Thyroid gland (tissue), 4 donors: ENCODE measurements at regions not wholly inside any gene's neighbourhood (a gene's known extent, or its start where the extent isn't known, plus 50 kb on each side); places are given as distances from the start of the nearest gene placed in this dataset.

Source experiments
- DNase-seq, 2 donors: peaks; one replicate each; pipeline ENCODE4 v3.0.0-alpha.2; 2019
- H3K27ac ChIP-seq, 3 donors: fragments of 200-600 bp; sonication (generic); 1 replicate in 2 of 3; 2 replicates in 1 of 3; pipeline ENCODE4 v1.5.1; 2016 to 2019; ENCODE audit warnings: mild to moderate bottlenecking in 1 of 3, moderate library complexity in 1 of 3
- H3K27me3 ChIP-seq: fragments of 200-600 bp; sonication (generic); one replicate; pipeline ENCODE4 v1.5.1; 2019
- H3K36me3 ChIP-seq, 2 donors: fragments of 200-600 bp; sonication (generic); one replicate each; pipeline ENCODE4 v1.5.1; 2016 to 2019
- H3K4me1 ChIP-seq, 2 donors: fragments of 200-600 bp; sonication (generic); one replicate each; pipeline ENCODE4 v1.5.1; 2017 to 2019
- H3K4me3 ChIP-seq, 3 donors: fragments of 200-600 bp; sonication (generic); replicated peaks in 1 of 3; 1 replicate in 2 of 3; 2 replicates in 1 of 3; pipeline ENCODE4 v1.5.1; 2016; ENCODE audit warnings: mild to moderate bottlenecking in 1 of 3
- H3K9me3 ChIP-seq: fragments of 200-600 bp; sonication (generic); one replicate; pipeline ENCODE4 v1.5.1; 2017
- POLR2A ChIP-seq, 2 donors: fragments of 450-650 bp; IDR thresholded peaks; one replicate each; pipeline ENCODE4 v1.6.1; 2017; ENCODE audit warnings: antibody characterized with exemption in 2 of 2, mild to moderate bottlenecking in 2 of 2, moderate library complexity in 1 of 2
- WGBS, 2 donors: methylation state at CpG; one replicate each; pipeline ENCODE4 v1.1.5; 2017; 5-methylcytosine and 5-hydroxymethylcytosine counted together
- intact Hi-C: fragments of 100-400 bp; cut with DNase I; formaldehyde crosslinking; loops from one replicate; pipeline ENCODE4 v1.15.1; 2023
- TF ChIP-seq, protein P1 (sequence below), 6 experiments: fragments of 200-600 bp in 3 of 6; fragments of 450-650 bp in 3 of 6; sonication (generic) in 3 of 6; IDR thresholded peaks; one replicate each; pipeline ENCODE4 v1.5.1; 2016 to 2019; ENCODE audit warnings: antibody characterized with exemption in 6 of 6, mild to moderate bottlenecking in 2 of 6, inconsistent platforms in 1 of 6, moderate library complexity in 1 of 6

- no peak for DNase-seq
- Histone ChIP-seq H3K4me1 (no peaks in the 10 kb centered on the region), H3K4me3 (no peak overlapping the region), H3K9me3 (no peaks in the 10 kb centered on the region), H3K27me3 (no peaks in the 10 kb centered on the region), H3K27ac (no peak overlapping the region), H3K36me3 (no peaks in the 10 kb centered on the region)
- intact Hi-C loops: no loop called here
- 65 to 70% methylated on average over 3 of the region's 3 CpGs for WGBS, 2 donors
- no peak for TF ChIP-seq POLR2A (IDR thresholded peaks at IDR 0.05)
- TF ChIP-seq, protein P1, sequence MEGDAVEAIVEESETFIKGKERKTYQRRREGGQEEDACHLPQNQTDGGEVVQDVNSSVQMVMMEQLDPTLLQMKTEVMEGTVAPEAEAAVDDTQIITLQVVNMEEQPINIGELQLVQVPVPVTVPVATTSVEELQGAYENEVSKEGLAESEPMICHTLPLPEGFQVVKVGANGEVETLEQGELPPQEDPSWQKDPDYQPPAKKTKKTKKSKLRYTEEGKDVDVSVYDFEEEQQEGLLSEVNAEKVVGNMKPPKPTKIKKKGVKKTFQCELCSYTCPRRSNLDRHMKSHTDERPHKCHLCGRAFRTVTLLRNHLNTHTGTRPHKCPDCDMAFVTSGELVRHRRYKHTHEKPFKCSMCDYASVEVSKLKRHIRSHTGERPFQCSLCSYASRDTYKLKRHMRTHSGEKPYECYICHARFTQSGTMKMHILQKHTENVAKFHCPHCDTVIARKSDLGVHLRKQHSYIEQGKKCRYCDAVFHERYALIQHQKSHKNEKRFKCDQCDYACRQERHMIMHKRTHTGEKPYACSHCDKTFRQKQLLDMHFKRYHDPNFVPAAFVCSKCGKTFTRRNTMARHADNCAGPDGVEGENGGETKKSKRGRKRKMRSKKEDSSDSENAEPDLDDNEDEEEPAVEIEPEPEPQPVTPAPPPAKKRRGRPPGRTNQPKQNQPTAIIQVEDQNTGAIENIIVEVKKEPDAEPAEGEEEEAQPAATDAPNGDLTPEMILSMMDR (IDR thresholded peaks at IDR 0.05): no peak
Measured at GRCh38 chr6:112485120-112485826, 138.1 kb downstream of the RFPL4B start.

DNA sequence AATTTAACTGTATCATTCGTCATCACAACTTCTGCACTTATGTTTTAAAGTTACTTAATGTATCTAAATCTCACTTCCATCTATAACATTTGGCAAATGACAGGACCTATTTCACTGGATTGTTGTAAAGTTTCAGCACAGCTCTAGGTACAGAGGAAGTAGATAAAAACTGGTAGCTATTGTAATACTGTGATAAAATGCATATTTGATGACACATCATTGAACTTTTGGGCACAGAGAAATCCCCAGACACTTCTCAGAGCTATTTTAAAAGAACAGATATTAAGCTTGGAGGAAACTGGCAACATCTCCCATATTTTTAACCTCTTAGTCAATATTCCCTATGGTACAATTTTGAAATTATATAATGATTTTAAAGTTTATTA, 138.7 kb downstream of the RFPL4B start:
- 79 to 94% methylated on average over 1 of the region's 1 CpG for WGBS, 2 donors
- Histone ChIP-seq H3K4me3 (no peak overlapping the region), H3K36me3 (no peaks in the 10 kb centered on the region), H3K4me1 (no peaks in the 10 kb centered on the region), H3K9me3 (no peaks in the 10 kb centered on the region), H3K27me3 (no peaks in the 10 kb centered on the region), H3K27ac (no peak overlapping the region)
- DNase-seq: no peak
- TF ChIP-seq, protein P1 (IDR thresholded peaks at IDR 0.05): no peak
- TF ChIP-seq POLR2A (IDR thresholded peaks at IDR 0.05): no peak
- intact Hi-C loops: no loop called here

DNA sequence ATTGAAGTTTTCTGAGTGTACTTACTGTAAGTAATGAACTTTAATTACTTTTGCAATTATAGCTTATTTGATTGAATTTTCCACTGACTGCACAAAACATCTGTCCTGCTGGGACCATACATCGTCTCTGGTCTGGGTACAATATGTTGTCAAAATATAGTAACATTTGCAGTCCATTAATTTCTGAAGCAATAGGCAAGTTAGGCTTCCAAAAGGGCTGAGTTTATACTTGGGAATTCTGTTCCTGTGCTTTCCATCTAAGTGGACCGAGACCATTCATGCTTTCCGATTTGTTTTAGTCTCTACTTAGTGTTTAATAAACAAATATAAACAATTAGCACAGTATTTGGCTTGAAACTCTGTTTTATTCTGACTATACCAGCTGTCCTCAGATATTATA, 139.3 kb downstream of the RFPL4B start:
- Histone ChIP-seq H3K27ac (no peak overlapping the region), H3K4me1 (no peaks in the 10 kb centered on the region), H3K36me3 (no peaks in the 10 kb centered on the region), H3K27me3 (no peaks in the 10 kb centered on the region), H3K9me3 (no peaks in the 10 kb centered on the region), H3K4me3 (no peak overlapping the region)
- DNase-seq: no peak
- 78 to 81% methylated on average over 3 of the region's 3 CpGs for WGBS, 2 donors
- intact Hi-C loops: no loop called here
- TF ChIP-seq, protein P1 (IDR thresholded peaks at IDR 0.05): no peak
- TF ChIP-seq POLR2A (IDR thresholded peaks at IDR 0.05): no peak

GRCh38 chr6:112488238-112488637, 141.1 kb downstream of the RFPL4B start:
- WGBS, 2 donors: 82 to 86% methylated on average over 2 of the region's 2 CpGs
- no peaks in the 10 kb centered on the region for H3K27me3 ChIP-seq
- H3K9me3 ChIP-seq: no peaks in the 10 kb centered on the region
- no peaks in the 10 kb centered on the region for H3K36me3 ChIP-seq
- H3K4me1 ChIP-seq: no peaks in the 10 kb centered on the region
- no peak overlapping the region for H3K4me3 ChIP-seq
- DNase-seq: no peak
- intact Hi-C loops: no loop called here
- no peak overlapping the region for H3K27ac ChIP-seq
- TF ChIP-seq, protein P1 (IDR thresholded peaks at IDR 0.05): no peak
- TF ChIP-seq POLR2A (IDR thresholded peaks at IDR 0.05): no peak

GRCh38 chr6:112501705-112502104, 154.6 kb downstream of the RFPL4B start:
- no peak overlapping the region for H3K4me3 ChIP-seq
- DNase-seq: no peak
- no peaks in the 10 kb centered on the region for H3K9me3 ChIP-seq
- no peaks in the 10 kb centered on the region for H3K36me3 ChIP-seq
- no peaks in the 10 kb centered on the region for H3K27me3 ChIP-seq
- WGBS, 2 donors: 35 to 49% methylated on average over 5 of the region's 5 CpGs
- no peak overlapping the region for H3K27ac ChIP-seq
- TF ChIP-seq POLR2A (IDR thresholded peaks at IDR 0.05): no peak
- TF ChIP-seq, protein P1 (IDR thresholded peaks at IDR 0.05): no peak
- H3K4me1 ChIP-seq: peaks cover 11 to 13% of the 10 kb centered on the region in 2 donors
- intact Hi-C loops: no loop called here
